ENCODE measurements at regions not wholly inside any gene's neighbourhood (a gene's known extent, or its start where the extent isn't known, plus 50 kb on each side); places are given as distances from the start of the nearest gene placed in this dataset.
"Not testable (repeated sequence)": the region's sequence is repeated elsewhere in the genome, so short reads cannot be mapped to it uniquely, and the experiment has no call there.

DNA sequence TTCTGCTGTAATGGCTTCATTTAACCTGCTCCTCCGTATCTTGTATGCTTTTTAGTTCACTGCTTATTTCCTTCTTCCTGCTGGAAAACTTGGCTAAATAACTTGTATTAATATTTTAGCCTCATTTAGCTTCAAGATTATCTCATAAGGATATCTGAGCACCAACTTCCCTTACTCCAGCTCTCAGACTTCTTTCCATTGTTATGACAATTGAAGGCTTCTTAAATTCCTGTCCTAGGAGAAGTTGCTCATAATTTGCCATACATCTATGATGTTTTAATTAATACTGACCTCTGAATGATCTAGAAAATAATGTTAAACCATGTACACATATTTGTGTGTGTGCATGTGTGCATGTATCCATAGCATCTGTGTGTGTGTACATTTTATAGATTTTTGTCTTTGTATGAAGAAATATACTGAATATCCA, 1524.4 kb upstream of the TPTE start:
- Mint-ChIP-seq H3K27ac (ENCODE audit: low read depth, unreplicated experiment) (no peak overlapping the region), H3K9me3 (ENCODE audit: unreplicated experiment) (peaks cover 43% of the 10 kb centered on the region), H3K4me1 (ENCODE audit: insufficient read depth, unreplicated experiment) (no peaks in the 10 kb centered on the region), H3K27me3 (ENCODE audit: insufficient read depth, unreplicated experiment) (no peaks in the 10 kb centered on the region), H3K36me3 (ENCODE audit: insufficient read depth, unreplicated experiment) (no peaks in the 10 kb centered on the region), H3K4me3 (ENCODE audit: unreplicated experiment) (no peak overlapping the region)
- intact Hi-C loops (cut with micrococcal nuclease): no loop called here
- TF ChIP-seq CTCF (IDR thresholded peaks at IDR 0.05; ENCODE audit: unreplicated experiment): no peak
- BruUV-seq (replicated peaks): no TSS peak
- DNase-seq (ENCODE audit: unreplicated experiment): no peak
- ChIA-PET POLR2A (no interaction called here), CTCF (no interaction called here)

DNA sequence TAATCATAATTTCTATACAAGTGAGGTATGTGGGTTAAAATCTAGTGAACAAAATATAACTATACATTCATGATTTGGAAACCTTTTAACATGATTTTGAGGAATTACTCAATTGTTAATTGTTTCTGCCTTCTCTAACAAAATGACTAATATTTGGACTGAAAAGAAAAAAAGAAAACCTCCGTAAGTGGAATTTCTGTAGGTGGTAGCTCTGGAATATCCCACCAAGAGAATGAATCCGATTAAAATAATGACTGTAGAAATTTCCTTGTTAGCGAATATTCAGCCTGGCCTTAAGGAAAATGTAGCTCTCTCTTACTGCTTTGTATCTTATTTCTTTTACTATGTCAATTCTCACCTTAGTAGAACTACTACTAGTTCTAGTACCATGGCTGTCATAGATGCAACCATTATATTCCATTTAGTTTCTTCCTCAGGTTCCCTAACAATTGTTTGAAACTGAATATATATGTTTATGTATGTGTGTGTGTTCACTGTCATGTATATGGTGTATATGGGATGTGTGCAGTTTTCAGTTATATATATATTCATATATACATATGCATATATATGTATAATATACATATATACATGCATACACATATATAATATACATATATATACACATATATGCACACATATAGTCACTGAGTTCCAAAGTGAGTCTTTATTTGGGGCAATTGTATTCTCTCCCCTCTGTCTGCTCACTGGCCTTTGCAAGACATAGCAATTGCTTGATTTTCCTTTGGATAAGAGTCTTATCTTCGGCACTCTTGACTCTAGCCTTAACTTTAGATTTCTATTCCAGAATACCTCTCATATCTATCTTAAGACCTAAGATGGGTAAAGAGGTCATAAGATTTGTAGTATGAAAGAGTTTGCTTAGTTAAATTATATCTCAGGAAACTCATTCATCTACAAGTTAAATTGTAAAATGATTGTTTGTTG, 1523.7 kb upstream of the TPTE start:
- POLR2A ChIA-PET; DNase-seq (ENCODE audit: unreplicated experiment); H3K4me1 Mint-ChIP-seq (ENCODE audit: insufficient read depth, unreplicated experiment); H3K36me3 Mint-ChIP-seq (ENCODE audit: insufficient read depth, unreplicated experiment); H3K27me3 Mint-ChIP-seq (ENCODE audit: insufficient read depth, unreplicated experiment); intact Hi-C loops (cut with micrococcal nuclease); H3K4me3 Mint-ChIP-seq (ENCODE audit: unreplicated experiment); CTCF ChIA-PET; BruUV-seq (replicated peaks); H3K27ac Mint-ChIP-seq (ENCODE audit: low read depth, unreplicated experiment): not testable (repeated sequence)
- peaks cover 36% of the 10 kb centered on the region for H3K9me3 Mint-ChIP-seq (ENCODE audit: unreplicated experiment)

DNA sequence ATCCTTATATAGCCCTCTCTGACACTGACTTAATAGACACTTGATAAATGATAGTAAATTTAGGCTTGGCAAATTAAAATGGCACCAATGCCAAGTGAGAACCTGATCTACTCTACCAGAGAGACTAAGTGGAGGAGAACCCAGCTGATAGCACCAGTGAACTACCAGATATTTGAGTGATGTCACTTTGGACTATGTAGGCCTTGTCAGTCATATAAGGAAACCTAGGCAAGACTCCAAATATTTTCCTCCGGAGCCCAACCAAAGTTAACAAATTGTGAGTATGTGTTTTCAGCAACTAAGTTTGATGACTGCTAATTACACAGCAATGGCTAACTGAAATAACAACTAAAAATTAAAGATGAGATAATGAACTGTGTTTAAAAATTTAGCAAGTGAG, 1522.9 kb upstream of the TPTE start:
- POLR2A ChIA-PET: not testable (repeated sequence)

DNA sequence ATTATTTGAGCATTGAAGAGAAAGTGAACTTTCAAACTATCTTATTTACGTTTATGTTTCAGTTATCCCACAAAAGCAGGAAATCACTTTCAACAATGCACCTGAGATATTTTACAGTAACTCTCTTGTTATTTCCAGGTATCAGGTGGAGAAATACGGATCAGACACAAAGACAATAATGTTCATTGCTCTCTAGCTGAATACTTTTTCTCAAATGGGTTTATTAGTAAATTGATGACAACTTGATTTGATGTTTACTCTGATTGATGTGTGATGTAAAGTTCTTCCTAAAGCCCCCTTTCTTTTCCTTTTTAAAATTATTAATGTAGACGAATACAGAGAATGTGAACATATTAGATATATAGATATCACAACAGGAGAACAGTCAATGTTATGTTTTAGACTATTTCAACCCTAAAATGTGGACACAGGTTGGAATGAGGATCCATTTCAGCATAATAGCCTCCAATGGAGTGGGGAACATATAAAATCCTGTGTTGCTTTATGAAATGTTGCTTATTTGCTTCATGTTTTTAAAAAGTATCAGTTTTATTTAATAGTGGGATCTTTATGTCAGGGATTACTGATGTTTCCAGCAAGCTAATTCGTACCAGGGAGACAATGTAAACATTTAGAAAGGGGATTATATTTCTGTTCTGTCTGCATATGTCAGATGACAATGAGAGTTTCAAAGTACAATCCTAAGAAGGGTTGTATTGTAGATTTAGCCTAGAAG, 1522.3 kb upstream of the TPTE start:
- H3K9me3 Mint-ChIP-seq (ENCODE audit: unreplicated experiment): peaks cover 33% of the 10 kb centered on the region
- no peak overlapping the region for H3K4me3 Mint-ChIP-seq (ENCODE audit: unreplicated experiment)
- CTCF ChIA-PET: interaction anchor here (1.9 kb wide), 1 partner anchor 9 kb away, joined by 4 read pairs; no protein-coding TSS in a partner anchor
- POLR2A ChIA-PET: no interaction called here
- H3K4me1 Mint-ChIP-seq (ENCODE audit: insufficient read depth, unreplicated experiment): no peaks in the 10 kb centered on the region
- H3K27me3 Mint-ChIP-seq (ENCODE audit: insufficient read depth, unreplicated experiment): no peaks in the 10 kb centered on the region
- no peaks in the 10 kb centered on the region for H3K36me3 Mint-ChIP-seq (ENCODE audit: insufficient read depth, unreplicated experiment)
- no peak overlapping the region for H3K27ac Mint-ChIP-seq (ENCODE audit: low read depth, unreplicated experiment)
- intact Hi-C loops (cut with micrococcal nuclease): no loop called here
- no TSS peak for BruUV-seq (replicated peaks)
- no peak for TF ChIP-seq CTCF (IDR thresholded peaks at IDR 0.05; ENCODE audit: unreplicated experiment)
- DNase-seq (ENCODE audit: unreplicated experiment): no peak

More for the DNA sequence above, 1522.9 kb upstream of the TPTE start:
- intact Hi-C loops (cut with micrococcal nuclease); H3K27ac Mint-ChIP-seq (ENCODE audit: low read depth, unreplicated experiment); H3K4me3 Mint-ChIP-seq (ENCODE audit: unreplicated experiment); DNase-seq (ENCODE audit: unreplicated experiment); H3K4me1 Mint-ChIP-seq (ENCODE audit: insufficient read depth, unreplicated experiment); CTCF ChIA-PET; BruUV-seq (replicated peaks); H3K36me3 Mint-ChIP-seq (ENCODE audit: insufficient read depth, unreplicated experiment); H3K27me3 Mint-ChIP-seq (ENCODE audit: insufficient read depth, unreplicated experiment): not testable (repeated sequence)
- H3K9me3 Mint-ChIP-seq (ENCODE audit: unreplicated experiment): peaks cover 33% of the 10 kb centered on the region

DNA sequence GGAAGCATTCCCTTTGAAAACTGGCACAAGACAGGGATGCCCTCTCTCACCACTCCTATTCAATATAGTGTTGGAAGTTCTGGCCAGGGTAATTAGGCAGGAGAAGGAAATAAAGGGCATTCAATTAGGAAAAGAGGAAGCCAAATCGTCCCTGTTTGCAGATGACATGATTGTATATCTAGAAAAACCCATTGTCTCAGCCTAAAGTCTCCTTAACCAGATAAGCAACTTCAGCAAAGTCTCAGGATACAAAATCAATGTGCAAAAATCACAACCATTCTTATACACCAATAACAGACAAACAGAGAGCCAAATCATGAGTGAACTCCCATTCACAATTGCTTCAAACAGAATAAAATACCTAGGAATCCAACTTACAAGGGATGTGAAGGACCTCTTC, 1521.3 kb upstream of the TPTE start:
- H3K4me1 Mint-ChIP-seq (ENCODE audit: insufficient read depth, unreplicated experiment); H3K36me3 Mint-ChIP-seq (ENCODE audit: insufficient read depth, unreplicated experiment); BruUV-seq (replicated peaks); H3K27me3 Mint-ChIP-seq (ENCODE audit: insufficient read depth, unreplicated experiment); H3K27ac Mint-ChIP-seq (ENCODE audit: low read depth, unreplicated experiment); intact Hi-C loops (cut with micrococcal nuclease); H3K4me3 Mint-ChIP-seq (ENCODE audit: unreplicated experiment); POLR2A ChIA-PET; DNase-seq (ENCODE audit: unreplicated experiment): not testable (repeated sequence)
- peaks cover 37% of the 10 kb centered on the region for H3K9me3 Mint-ChIP-seq (ENCODE audit: unreplicated experiment)
- CTCF ChIA-PET: interaction anchor here (1.9 kb wide), 1 partner anchor 10 kb away, joined by 4 read pairs; no protein-coding TSS in a partner anchor

GRCh38 chr21:9000671-9001070, 1520.7 kb upstream of the TPTE start:
- H3K4me1 Mint-ChIP-seq (ENCODE audit: insufficient read depth, unreplicated experiment); H3K27ac Mint-ChIP-seq (ENCODE audit: low read depth, unreplicated experiment); H3K36me3 Mint-ChIP-seq (ENCODE audit: insufficient read depth, unreplicated experiment); H3K4me3 Mint-ChIP-seq (ENCODE audit: unreplicated experiment); H3K27me3 Mint-ChIP-seq (ENCODE audit: insufficient read depth, unreplicated experiment); intact Hi-C loops (cut with micrococcal nuclease); DNase-seq (ENCODE audit: unreplicated experiment); POLR2A ChIA-PET; BruUV-seq (replicated peaks): not testable (repeated sequence)
- H3K9me3 Mint-ChIP-seq (ENCODE audit: unreplicated experiment): peaks cover 37% of the 10 kb centered on the region
- CTCF ChIA-PET: interaction anchor here (1.9 kb wide), 1 partner anchor 11 kb away, joined by 4 read pairs; no protein-coding TSS in a partner anchor

GRCh38 chr21:9001890-9002663, 1519.3 kb upstream of the TPTE start:
- intact Hi-C loops (cut with micrococcal nuclease); H3K27ac Mint-ChIP-seq (ENCODE audit: low read depth, unreplicated experiment); H3K36me3 Mint-ChIP-seq (ENCODE audit: insufficient read depth, unreplicated experiment); DNase-seq (ENCODE audit: unreplicated experiment); H3K4me1 Mint-ChIP-seq (ENCODE audit: insufficient read depth, unreplicated experiment); H3K4me3 Mint-ChIP-seq (ENCODE audit: unreplicated experiment); H3K27me3 Mint-ChIP-seq (ENCODE audit: insufficient read depth, unreplicated experiment); CTCF ChIA-PET; BruUV-seq (replicated peaks); POLR2A ChIA-PET: not testable (repeated sequence)
- H3K9me3 Mint-ChIP-seq (ENCODE audit: unreplicated experiment): peaks cover 43% of the 10 kb centered on the region
